Endothelial cell of umbilical vein (primary cell): ENCODE measurements at regions not wholly inside any gene's neighbourhood (a gene's known extent, or its start where the extent isn't known, plus 50 kb on each side); places are given as distances from the start of the nearest gene placed in this dataset.

Experiments
- BruUV-seq: library from RNA; stranded (reverse); fragments of 400-500 nt; replicated peaks from 2 replicates; lab custom pipeline; 2021; lab: Mats Ljungman, UMichigan
- CTCF ChIA-PET: fragments of 300-600, 350-600 bp; sonication (Branson Sonifier 250); formaldehyde crosslinking; loops from one replicate; lab custom pipeline; 2021; ENCODE audit warnings: antibody characterized with exemption, inconsistent platforms; lab: Charles Lee
- POLR2A ChIA-PET: fragments of 300-600, 350-600 bp; sonication (Branson Sonifier 250); formaldehyde crosslinking; loops from one replicate; lab custom pipeline; 2021; ENCODE audit warnings: antibody characterized with exemption, inconsistent platforms; lab: Charles Lee
- DNase-seq: peaks from one replicate; pipeline ENCODE4 v3.0.0-alpha.2; 2011; ENCODE audit warnings: low read depth, low spot score
- FAIRE-seq: peaks from 2 replicates; lab custom pipeline; 2011; peaks lifted over from hg19 to GRCh38; lab: Jason Lieb, UNC
- H2AFZ ChIP-seq: 2 replicates; pipeline ENCODE4 v1.6.0; 2012; ENCODE audit warnings: low read depth, low read length, control low read depth, inconsistent platforms
- H3K27ac ChIP-seq: 2 replicates; pipeline ENCODE4 v1.5.1; 2011; ENCODE audit warnings: low read depth, mild to moderate bottlenecking, control low read depth, low read length, moderate library complexity; ENCODE audit not compliant: insufficient read depth
- H3K27me3 ChIP-seq, 2 experiments: 2 replicates each; pipeline versions ENCODE4 v1.6.0 to v1.6.1; 2011; ENCODE audit warnings: low read length in 2 of 2, mixed read lengths in 1 of 2; ENCODE audit not compliant: control insufficient read depth in 2 of 2, insufficient read depth in 2 of 2
- H3K36me3 ChIP-seq, 2 experiments: 2 replicates in 1 of 2; 3 replicates in 1 of 2; pipeline ENCODE4 v1.5.1; 2011; ENCODE audit warnings: low read length in 2 of 2, mild to moderate bottlenecking in 1 of 2, moderate library complexity in 1 of 2; ENCODE audit not compliant: control insufficient read depth in 2 of 2, insufficient read depth in 2 of 2; ENCODE audit errors: extremely low read depth in 1 of 2
- H3K4me1 ChIP-seq: 3 replicates; pipeline ENCODE4 v1.5.1; 2011; ENCODE audit warnings: mild to moderate bottlenecking, low read length; ENCODE audit not compliant: control insufficient read depth, insufficient read depth; ENCODE audit errors: extremely low read depth
- H3K4me2 ChIP-seq: 2 replicates; pipeline ENCODE4 v1.6.1; 2011; ENCODE audit warnings: low read length, control low read depth, mixed read lengths; ENCODE audit not compliant: insufficient read depth
- H3K4me3 ChIP-seq, 3 experiments: fragments of 200-600 bp in 1 of 3; sonication (generic), shearing (Covaris generic) in 1 of 3; replicated peaks in 1 of 3; 2 replicates each; pipeline ENCODE4 v1.5.1; 2011 to 2016; ENCODE audit warnings: control low read depth in 3 of 3, low read length in 3 of 3, mild to moderate bottlenecking in 2 of 3, inconsistent platforms in 1 of 3, low read depth in 1 of 3, moderate library complexity in 1 of 3; ENCODE audit not compliant: insufficient read depth in 1 of 3
- H3K79me2 ChIP-seq: 2 replicates; pipeline ENCODE4 v1.6.0; 2012; ENCODE audit warnings: low read length, inconsistent platforms; ENCODE audit not compliant: control insufficient read depth, insufficient read depth
- H3K9ac ChIP-seq: replicated peaks from 2 replicates; pipeline ENCODE3; 2011; ENCODE audit warnings: low read length, control low read depth; ENCODE audit not compliant: insufficient read depth; ENCODE audit errors: extremely low read depth
- H3K9me1 ChIP-seq: replicated peaks from 3 replicates; pipeline ENCODE4 v1.6.0; 2011; ENCODE audit warnings: mild to moderate bottlenecking, low read length; ENCODE audit not compliant: control insufficient read depth, insufficient read depth; ENCODE audit errors: extremely low read depth
- H3K9me3 ChIP-seq: replicated peaks from 2 replicates; pipeline ENCODE4 v1.5.1; 2012; ENCODE audit warnings: low read length, inconsistent platforms; ENCODE audit not compliant: control insufficient read depth, insufficient read depth
- H4K20me1 ChIP-seq: replicated peaks from 2 replicates; pipeline ENCODE3; 2011; ENCODE audit warnings: mild to moderate bottlenecking, low read length; ENCODE audit not compliant: control insufficient read depth, insufficient read depth; ENCODE audit errors: extremely low read depth
- CTCF ChIP-seq, 2 donors: IDR thresholded peaks; 1 replicate in 1 of 2; 2 replicates in 1 of 2; pipeline ENCODE4 v1.5.1; 2011; ENCODE audit warnings: low read length in 2 of 2, mild to moderate bottlenecking in 2 of 2, moderate library complexity in 2 of 2, control low read depth in 1 of 2, inconsistent platforms in 1 of 2, low read depth in 1 of 2; ENCODE audit not compliant: insufficient read depth in 1 of 2; ENCODE audit errors: extremely low read depth in 1 of 2
- EZH2 ChIP-seq: IDR thresholded peaks from 2 replicates; pipeline ENCODE4 v1.6.1; 2012; ENCODE audit warnings: borderline replicate concordance, low read depth, mild to moderate bottlenecking, moderate library complexity, low read length, inconsistent platforms; ENCODE audit not compliant: severe bottlenecking
- FOS ChIP-seq: IDR thresholded peaks from 2 replicates; pipeline ENCODE4 v1.6.1; 2011; ENCODE audit warnings: mild to moderate bottlenecking, low read length, moderate library complexity, borderline replicate concordance; ENCODE audit not compliant: insufficient read depth
- GATA2 ChIP-seq: IDR thresholded peaks from 2 replicates; pipeline ENCODE4 v1.7.0; 2011; ENCODE audit warnings: low read depth, mild to moderate bottlenecking, moderate library complexity, mixed read lengths, low read length; ENCODE audit not compliant: insufficient read length, insufficient read depth
- JUN ChIP-seq: IDR thresholded peaks from 2 replicates; pipeline ENCODE4 v1.6.1; 2011; ENCODE audit warnings: borderline replicate concordance, low read depth; ENCODE audit not compliant: insufficient read length, insufficient read depth
- MYC ChIP-seq: IDR thresholded peaks from one replicate; pipeline ENCODE4 v1.6.1; 2011; ENCODE audit warnings: mild to moderate bottlenecking, low read depth, low read length
- POLR2A ChIP-seq: IDR thresholded peaks from 2 replicates; pipeline ENCODE4 v1.6.1; 2012; ENCODE audit warnings: low read depth, mild to moderate bottlenecking, control low read depth, low read length
- POLR2AphosphoS5 ChIP-seq: IDR thresholded peaks from 2 replicates; pipeline ENCODE4 v1.6.1; 2012; ENCODE audit warnings: low read depth, mild to moderate bottlenecking, control low read depth, low read length, moderate library complexity; ENCODE audit not compliant: insufficient read depth
- dilution Hi-C: fragments of 300-500 bp; cut with MboI; formaldehyde crosslinking; loops from one replicate; pipeline ENCODE4 v1.15.0; 2019; ENCODE audit warnings: low sequenced_read_pairs; ENCODE audit not compliant: extremely low pct_ligation_motif_present
- intact Hi-C: fragments of 100-400 bp; cut with micrococcal nuclease; formaldehyde crosslinking; loops from one replicate; pipeline ENCODE4 v1.10.0; 2022
- TF ChIP-seq, protein P1 (sequence below): IDR thresholded peaks from 2 replicates; pipeline ENCODE4 v1.6.1; 2011; ENCODE audit not compliant: insufficient read depth, insufficient read length

DNA sequence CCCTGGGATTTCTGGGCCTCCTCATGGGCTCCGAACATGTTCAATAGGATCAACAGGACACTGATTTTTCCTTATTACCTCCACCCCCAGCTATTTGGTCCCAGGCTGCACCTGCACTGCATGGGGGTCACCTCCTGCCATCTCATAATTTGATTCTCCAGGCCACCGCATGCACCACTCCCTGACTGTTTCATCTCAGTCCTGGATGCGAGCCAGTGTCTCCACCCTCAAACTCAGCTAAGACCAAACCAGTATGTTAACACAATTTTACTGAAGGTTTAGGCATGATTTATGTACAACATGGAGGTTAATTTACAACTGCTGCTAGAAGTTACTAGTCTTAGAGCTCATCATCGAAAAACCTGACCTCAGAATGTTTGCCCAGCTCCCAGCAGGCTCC is 249.5 kb downstream of the UACA start:
- intact Hi-C loops, result no loop called here
- TF ChIP-seq CTCF (IDR thresholded peaks at IDR 0.05; ENCODE audit: extremely low read depth in 1 of 2, insufficient read depth in 1 of 2, low read depth in 1 of 2, low read length in 2 of 2) (no peak), MYC (no peak), EZH2 (no peak), FOS (no peak), JUN (no peak), POLR2AphosphoS5 (no peak), POLR2A (no peak), GATA2 (no peak)
- TF ChIP-seq, protein P1, sequence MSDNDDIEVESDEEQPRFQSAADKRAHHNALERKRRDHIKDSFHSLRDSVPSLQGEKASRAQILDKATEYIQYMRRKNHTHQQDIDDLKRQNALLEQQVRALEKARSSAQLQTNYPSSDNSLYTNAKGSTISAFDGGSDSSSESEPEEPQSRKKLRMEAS, result no peak
- POLR2A ChIA-PET, result no interaction called here
- H3K9me1 ChIP-seq, result no peaks in the 10 kb centered on the region
- no peaks in the 10 kb centered on the region for H4K20me1 ChIP-seq
- dilution Hi-C loops, result no loop called here
- no peak overlapping the region for H3K9ac ChIP-seq
- H3K4me3 ChIP-seq, result no peak overlapping the region
- no peak overlapping the region for H3K4me2 ChIP-seq
- CTCF ChIA-PET, result interaction anchor here (1.0 to 1.3 kb wide), 3 partner anchors 9 to 47 kb away, joined by 3 to 4 read pairs (median 4); no protein-coding TSS in a partner anchor
- no peak for DNase-seq
- H2AFZ ChIP-seq, result no peak overlapping the region
- H3K79me2 ChIP-seq, result no peaks in the 10 kb centered on the region
- no TSS peak for BruUV-seq
- H3K4me1 ChIP-seq, result peaks cover 6% of the 10 kb centered on the region
- FAIRE-seq, result no peak
- H3K27me3 ChIP-seq, result peaks cover 3 to 5% of the 10 kb centered on the region in 2 experiments
- H3K36me3 ChIP-seq, result no peaks in the 10 kb centered on the region
- no peaks in the 10 kb centered on the region for H3K9me3 ChIP-seq
- H3K27ac ChIP-seq, result no peak overlapping the region
